MM.1S (cell line): ENCODE measurements at regions not wholly inside any gene's neighbourhood (a gene's known extent, or its start where the extent isn't known, plus 50 kb on each side); places are given as distances from the start of the nearest gene placed in this dataset.

Experiments used
- CTCF ChIP-seq: fragments of 300-600 bp; sonication (generic); IDR thresholded peaks from 2 replicates; pipeline ENCODE4 v1.5.1; 2016; ENCODE audit warnings: antibody characterized with exemption, low read length, mixed read lengths
- EZH2 ChIP-seq: fragments of 300-600 bp; sonication (generic); optimal IDR thresholded peaks from 2 replicates; pipeline ENCODE3; 2017; ENCODE audit warnings: low read depth, mild to moderate bottlenecking, antibody characterized with exemption, low read length, mixed read lengths
- EZH2phosphoT487 ChIP-seq: fragments of 300-600 bp; sonication (generic); IDR thresholded peaks from 2 replicates; pipeline ENCODE4 v1.6.1; 2018; ENCODE audit warnings: antibody characterized with exemption, low read length

GRCh38 chr2:78034706-78035105, 512.5 kb upstream of the LRRTM4 start:
- no peak for TF ChIP-seq CTCF
- no peak for TF ChIP-seq EZH2phosphoT487
- no peak for TF ChIP-seq EZH2
